ENCODE measurements at regions not wholly inside any gene's neighbourhood (a gene's known extent, or its start where the extent isn't known, plus 50 kb on each side); places are given as distances from the start of the nearest gene placed in this dataset.

DNA sequence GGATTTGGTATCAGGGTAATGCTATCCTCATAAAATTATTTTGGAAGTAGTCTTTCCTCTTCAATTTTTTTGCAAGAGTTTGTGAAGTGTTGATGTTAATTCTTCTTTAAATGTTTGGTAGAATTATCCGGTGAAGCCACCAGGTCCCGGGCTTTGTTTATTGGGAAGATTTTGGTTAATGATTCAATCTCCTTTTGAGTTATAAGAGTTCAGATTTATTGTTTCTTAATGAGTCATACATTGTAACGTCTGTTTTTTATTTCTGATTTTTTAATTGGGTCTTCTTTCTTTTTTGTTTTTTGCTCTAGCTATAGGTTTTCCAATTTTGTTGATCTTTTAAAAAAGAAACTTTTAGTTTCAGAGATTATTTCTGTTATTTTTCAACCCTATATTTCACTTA, 412.3 kb downstream of the PDGFC start:
- POLR2A ChIA-PET: no interaction called here
- no peaks in the 10 kb centered on the region for H3K79me2 ChIP-seq (ENCODE audit: insufficient read depth, low read length)
- ATAC-seq (no peak), DNase-seq (ENCODE audit: low read depth, low spot score) (no peak)
- H3K9me3 ChIP-seq (ENCODE audit: control insufficient read depth in 1 of 2, insufficient read depth in 1 of 2, low read depth in 1 of 2, low read length in 2 of 2): no peaks in the 10 kb centered on the region
- H3K9ac ChIP-seq (ENCODE audit: low read length): no peak overlapping the region
- H3K36me3 ChIP-seq (ENCODE audit: control insufficient read depth in 1 of 2, insufficient read depth in 2 of 2, low read length in 2 of 2): no peaks in the 10 kb centered on the region
- TF ChIP-seq JUND (IDR thresholded peaks at IDR 0.05) (no peak), CEBPB (IDR thresholded peaks at IDR 0.05; ENCODE audit: low read depth) (no peak), TCF7L2 (IDR thresholded peaks at IDR 0.05; ENCODE audit: borderline replicate concordance, extremely low read depth, insufficient read depth, insufficient read length) (no peak), SRF (IDR thresholded peaks at IDR 0.05; ENCODE audit: low read depth) (no peak), CBX3 (IDR thresholded peaks at IDR 0.05; ENCODE audit: low read depth) (no peak)
- TF ChIP-seq, protein P1, sequence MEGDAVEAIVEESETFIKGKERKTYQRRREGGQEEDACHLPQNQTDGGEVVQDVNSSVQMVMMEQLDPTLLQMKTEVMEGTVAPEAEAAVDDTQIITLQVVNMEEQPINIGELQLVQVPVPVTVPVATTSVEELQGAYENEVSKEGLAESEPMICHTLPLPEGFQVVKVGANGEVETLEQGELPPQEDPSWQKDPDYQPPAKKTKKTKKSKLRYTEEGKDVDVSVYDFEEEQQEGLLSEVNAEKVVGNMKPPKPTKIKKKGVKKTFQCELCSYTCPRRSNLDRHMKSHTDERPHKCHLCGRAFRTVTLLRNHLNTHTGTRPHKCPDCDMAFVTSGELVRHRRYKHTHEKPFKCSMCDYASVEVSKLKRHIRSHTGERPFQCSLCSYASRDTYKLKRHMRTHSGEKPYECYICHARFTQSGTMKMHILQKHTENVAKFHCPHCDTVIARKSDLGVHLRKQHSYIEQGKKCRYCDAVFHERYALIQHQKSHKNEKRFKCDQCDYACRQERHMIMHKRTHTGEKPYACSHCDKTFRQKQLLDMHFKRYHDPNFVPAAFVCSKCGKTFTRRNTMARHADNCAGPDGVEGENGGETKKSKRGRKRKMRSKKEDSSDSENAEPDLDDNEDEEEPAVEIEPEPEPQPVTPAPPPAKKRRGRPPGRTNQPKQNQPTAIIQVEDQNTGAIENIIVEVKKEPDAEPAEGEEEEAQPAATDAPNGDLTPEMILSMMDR (IDR thresholded peaks at IDR 0.05 in 2 of 3, conservative IDR thresholded peaks at IDR 0.05 in 1 of 3; ENCODE audit: borderline replicate concordance in 1 of 3, insufficient read depth in 1 of 3, low read depth in 2 of 3, low read length in 2 of 3): no peak
- TF ChIP-seq, protein P2, sequence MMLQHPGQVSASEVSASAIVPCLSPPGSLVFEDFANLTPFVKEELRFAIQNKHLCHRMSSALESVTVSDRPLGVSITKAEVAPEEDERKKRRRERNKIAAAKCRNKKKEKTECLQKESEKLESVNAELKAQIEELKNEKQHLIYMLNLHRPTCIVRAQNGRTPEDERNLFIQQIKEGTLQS (IDR thresholded peaks at IDR 0.05): no peak
- H3K27me3 ChIP-seq (ENCODE audit: insufficient read depth, low read length): no peaks in the 10 kb centered on the region
- no peak overlapping the region for H3K4me3 ChIP-seq (replicated peaks in 1 of 2; ENCODE audit: low read depth in 1 of 2, low read length in 2 of 2)
- intact Hi-C loops (cut with micrococcal nuclease): no loop called here
- H2AFZ ChIP-seq (ENCODE audit: low read depth, low read length, poor library complexity, severe bottlenecking): no peak overlapping the region
- CTCF ChIA-PET: no interaction called here
- H3K27ac ChIP-seq (ENCODE audit: low read depth, low read length): no peak overlapping the region
- RAD21 ChIA-PET (ENCODE audit: low non-redundant PET in 1 of 2, low total read pairs in 2 of 2, uncharacterized antibody in 2 of 2, unreplicated experiment in 2 of 2): no interaction called here
- H4K20me1 ChIP-seq (ENCODE audit: insufficient read depth): no peaks in the 10 kb centered on the region
- H3K4me1 ChIP-seq (ENCODE audit: control insufficient read depth in 1 of 2, insufficient read depth in 2 of 2, low read length in 2 of 2): no peaks in the 10 kb centered on the region
- no TSS peak for BruUV-seq (replicated peaks)
- no peaks in the 10 kb centered on the region for H3K9me2 ChIP-seq (ENCODE audit: insufficient read depth)
- H3K4me2 ChIP-seq (ENCODE audit: low read length): no peak overlapping the region

DNA sequence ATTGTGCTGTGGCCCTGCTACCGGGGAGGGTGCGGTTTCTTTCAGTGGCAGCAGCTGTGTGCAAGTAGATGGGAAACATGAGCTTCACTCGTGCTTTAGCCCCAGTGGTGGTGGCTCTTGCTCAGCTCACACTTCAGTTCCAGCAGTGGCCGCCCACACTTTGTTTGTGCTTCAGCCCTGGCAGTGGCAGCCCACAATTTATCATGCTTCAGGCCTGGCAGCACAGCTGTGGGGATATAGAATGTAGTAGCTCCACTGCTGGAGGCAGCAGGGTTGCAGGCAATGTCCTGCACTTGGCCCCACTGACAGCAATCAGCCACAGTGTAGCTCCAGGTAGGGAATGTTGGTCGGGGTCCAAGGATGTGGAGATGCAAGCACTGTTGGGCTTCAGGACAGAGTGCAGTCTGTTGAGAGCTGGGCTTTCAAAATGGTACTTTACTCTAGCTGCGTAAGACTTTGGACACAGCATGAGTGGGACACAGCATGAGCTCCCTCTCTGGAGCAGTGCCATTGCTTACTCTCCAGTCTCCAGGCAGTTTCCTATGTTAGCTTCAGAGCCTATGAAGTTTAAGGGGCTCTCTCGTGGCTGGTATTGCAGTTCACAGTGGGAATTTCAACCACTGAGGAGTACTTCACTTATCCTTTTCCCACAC, 413.1 kb downstream of the PDGFC start:
- H3K27me3 ChIP-seq (ENCODE audit: insufficient read depth, low read length): no peaks in the 10 kb centered on the region
- RAD21 ChIA-PET (ENCODE audit: low non-redundant PET in 1 of 2, low total read pairs in 2 of 2, uncharacterized antibody in 2 of 2, unreplicated experiment in 2 of 2): no interaction called here
- intact Hi-C loops (cut with micrococcal nuclease): no loop called here
- POLR2A ChIA-PET: no interaction called here
- BruUV-seq (replicated peaks): no TSS peak
- no peak overlapping the region for H2AFZ ChIP-seq (ENCODE audit: low read depth, low read length, poor library complexity, severe bottlenecking)
- no peaks in the 10 kb centered on the region for H3K9me3 ChIP-seq (ENCODE audit: control insufficient read depth in 1 of 2, insufficient read depth in 1 of 2, low read depth in 1 of 2, low read length in 2 of 2)
- no peaks in the 10 kb centered on the region for H3K4me1 ChIP-seq (ENCODE audit: control insufficient read depth in 1 of 2, insufficient read depth in 2 of 2, low read length in 2 of 2)
- ATAC-seq (no peak), DNase-seq (ENCODE audit: low read depth, low spot score) (no peak)
- TF ChIP-seq ZNF274 (IDR thresholded peaks at IDR 0.05; ENCODE audit: low read depth, low read length) (no peak), EGR1 (IDR thresholded peaks at IDR 0.05; ENCODE audit: low read depth) (no peak), EZH2phosphoT487 (IDR thresholded peaks at IDR 0.05; ENCODE audit: borderline replicate concordance) (no peak), ZFX (IDR thresholded peaks at IDR 0.05) (no peak), YY1 (IDR thresholded peaks at IDR 0.05; ENCODE audit: extremely low read depth, insufficient replicate concordance, low read depth, low read length) (no peak), ELF1 (IDR thresholded peaks at IDR 0.05; ENCODE audit: borderline replicate concordance, low read depth) (no peak), TCF7L2 (IDR thresholded peaks at IDR 0.05; ENCODE audit: borderline replicate concordance, extremely low read depth, insufficient read depth, insufficient read length) (no peak), JUND (IDR thresholded peaks at IDR 0.05) (no peak)
- TF ChIP-seq, protein P3, sequence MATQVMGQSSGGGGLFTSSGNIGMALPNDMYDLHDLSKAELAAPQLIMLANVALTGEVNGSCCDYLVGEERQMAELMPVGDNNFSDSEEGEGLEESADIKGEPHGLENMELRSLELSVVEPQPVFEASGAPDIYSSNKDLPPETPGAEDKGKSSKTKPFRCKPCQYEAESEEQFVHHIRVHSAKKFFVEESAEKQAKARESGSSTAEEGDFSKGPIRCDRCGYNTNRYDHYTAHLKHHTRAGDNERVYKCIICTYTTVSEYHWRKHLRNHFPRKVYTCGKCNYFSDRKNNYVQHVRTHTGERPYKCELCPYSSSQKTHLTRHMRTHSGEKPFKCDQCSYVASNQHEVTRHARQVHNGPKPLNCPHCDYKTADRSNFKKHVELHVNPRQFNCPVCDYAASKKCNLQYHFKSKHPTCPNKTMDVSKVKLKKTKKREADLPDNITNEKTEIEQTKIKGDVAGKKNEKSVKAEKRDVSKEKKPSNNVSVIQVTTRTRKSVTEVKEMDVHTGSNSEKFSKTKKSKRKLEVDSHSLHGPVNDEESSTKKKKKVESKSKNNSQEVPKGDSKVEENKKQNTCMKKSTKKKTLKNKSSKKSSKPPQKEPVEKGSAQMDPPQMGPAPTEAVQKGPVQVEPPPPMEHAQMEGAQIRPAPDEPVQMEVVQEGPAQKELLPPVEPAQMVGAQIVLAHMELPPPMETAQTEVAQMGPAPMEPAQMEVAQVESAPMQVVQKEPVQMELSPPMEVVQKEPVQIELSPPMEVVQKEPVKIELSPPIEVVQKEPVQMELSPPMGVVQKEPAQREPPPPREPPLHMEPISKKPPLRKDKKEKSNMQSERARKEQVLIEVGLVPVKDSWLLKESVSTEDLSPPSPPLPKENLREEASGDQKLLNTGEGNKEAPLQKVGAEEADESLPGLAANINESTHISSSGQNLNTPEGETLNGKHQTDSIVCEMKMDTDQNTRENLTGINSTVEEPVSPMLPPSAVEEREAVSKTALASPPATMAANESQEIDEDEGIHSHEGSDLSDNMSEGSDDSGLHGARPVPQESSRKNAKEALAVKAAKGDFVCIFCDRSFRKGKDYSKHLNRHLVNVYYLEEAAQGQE (IDR thresholded peaks at IDR 0.05; ENCODE audit: low read depth): no peak
- no peaks in the 10 kb centered on the region for H4K20me1 ChIP-seq (ENCODE audit: insufficient read depth)
- H3K36me3 ChIP-seq (ENCODE audit: control insufficient read depth in 1 of 2, insufficient read depth in 2 of 2, low read length in 2 of 2): no peaks in the 10 kb centered on the region
- no peak overlapping the region for H3K4me2 ChIP-seq (ENCODE audit: low read length)
- H3K79me2 ChIP-seq (ENCODE audit: insufficient read depth, low read length): no peaks in the 10 kb centered on the region
- no peaks in the 10 kb centered on the region for H3K9me2 ChIP-seq (ENCODE audit: insufficient read depth)
- H3K4me3 ChIP-seq (replicated peaks in 1 of 2; ENCODE audit: low read depth in 1 of 2, low read length in 2 of 2): no peak overlapping the region
- no peak overlapping the region for H3K27ac ChIP-seq (ENCODE audit: low read depth, low read length)
- CTCF ChIA-PET: no interaction called here
- no peak overlapping the region for H3K9ac ChIP-seq (ENCODE audit: low read length)

Data from HCT116 (cell line).